SK-N-DZ (cell line): ENCODE measurements at regions not wholly inside any gene's neighbourhood (a gene's known extent, or its start where the extent isn't known, plus 50 kb on each side); places are given as distances from the start of the nearest gene placed in this dataset.
A peak's percentile ranks its signal among the peaks of the same experiment; 100 is the strongest.

Experiments
- DNase-seq: peaks from one replicate; pipeline ENCODE4 v3.0.0-alpha.2; 2015; ENCODE audit warnings: low spot score
- small RNA-seq, 2 experiments: library from RNA; depleted of rRNA; stranded (forward); fragments of <200 nt; gene quantifications; one replicate each; pipeline ENCODE3, GENCODE V24; 2014

DNA sequence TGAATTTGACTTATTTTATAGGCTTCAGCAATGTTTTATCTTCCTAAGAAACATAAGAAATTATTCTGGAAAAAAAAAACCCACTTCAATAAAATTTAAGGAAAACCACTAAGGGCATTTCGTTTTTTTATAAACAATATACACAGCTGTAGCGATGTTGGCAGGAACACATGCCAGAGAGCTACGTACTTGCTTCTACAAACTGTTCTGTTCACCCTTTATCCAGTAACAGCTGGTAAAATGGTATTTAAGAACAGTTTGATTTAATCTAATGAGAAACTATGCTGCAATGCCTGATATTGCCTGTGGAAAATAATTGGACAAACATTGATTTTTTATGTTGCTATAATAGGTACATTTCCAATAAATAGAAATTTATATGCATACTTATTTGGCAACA, 137.2 kb upstream of the DACH1 start:
- no peak for DNase-seq

GRCh38 chr13:71998223-71998622, 131.2 kb upstream of the DACH1 start:
- DNase-seq: no peak

- peak; percentile 10 for DNase-seq
Measured at GRCh38 chr13:71979616-71980015, 112.6 kb upstream of the DACH1 start.

DNA sequence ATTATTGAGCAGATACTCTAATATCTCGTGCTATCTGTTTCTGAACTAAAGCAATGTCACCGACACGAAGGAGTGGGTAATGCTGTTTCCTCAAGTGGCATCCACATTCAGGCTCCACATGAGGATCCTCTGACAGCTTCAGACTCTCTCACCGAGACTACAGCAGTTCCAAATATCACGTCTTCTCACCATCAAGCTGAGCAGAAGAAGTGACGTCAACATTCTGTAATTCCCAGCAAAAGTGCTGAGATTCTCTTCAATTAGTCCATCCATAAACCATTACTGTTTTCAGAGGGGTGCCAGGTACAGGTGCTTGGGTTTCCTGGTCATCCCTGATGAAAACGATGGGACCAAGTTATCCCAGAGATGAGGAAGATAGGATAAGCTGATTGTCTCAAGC, 110.0 kb upstream of the DACH1 start:
- no peak for DNase-seq

- DNase-seq: no peak
Measured at GRCh38 chr13:71967990-71968389, 101.0 kb upstream of the DACH1 start.

DNA sequence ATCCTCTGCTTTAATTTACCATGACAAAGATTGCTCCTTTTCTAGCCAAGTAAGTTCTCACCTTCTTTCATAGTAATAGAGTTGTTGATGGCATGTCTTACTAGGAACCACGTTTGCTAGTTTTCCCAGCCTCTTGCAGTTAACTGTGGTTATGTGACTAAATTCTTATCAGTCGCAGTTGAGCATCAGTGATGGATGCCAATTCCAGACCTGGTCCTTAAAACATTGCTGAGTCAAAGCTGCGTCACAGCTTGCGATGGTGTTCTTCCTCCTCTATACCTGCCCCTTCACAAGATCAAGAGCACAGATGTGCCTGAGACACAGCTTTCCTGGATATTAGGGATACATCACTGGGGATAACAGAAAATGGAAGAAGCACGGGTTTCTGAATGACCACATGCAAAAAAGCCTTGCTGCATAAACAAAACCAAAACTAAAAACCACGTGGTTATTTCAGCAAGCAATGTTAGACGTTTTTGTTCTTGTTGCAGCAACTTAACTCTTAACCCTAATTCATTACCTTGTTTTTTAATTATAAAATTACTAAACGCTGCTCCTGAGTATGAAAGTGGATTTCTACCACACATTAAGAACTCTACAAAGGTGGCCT, 97.6 kb upstream of the DACH1 start:
- DNase-seq: no peak

- no peak for DNase-seq
Measured at GRCh38 chr13:71962735-71963134, 95.7 kb upstream of the DACH1 start.

DNA sequence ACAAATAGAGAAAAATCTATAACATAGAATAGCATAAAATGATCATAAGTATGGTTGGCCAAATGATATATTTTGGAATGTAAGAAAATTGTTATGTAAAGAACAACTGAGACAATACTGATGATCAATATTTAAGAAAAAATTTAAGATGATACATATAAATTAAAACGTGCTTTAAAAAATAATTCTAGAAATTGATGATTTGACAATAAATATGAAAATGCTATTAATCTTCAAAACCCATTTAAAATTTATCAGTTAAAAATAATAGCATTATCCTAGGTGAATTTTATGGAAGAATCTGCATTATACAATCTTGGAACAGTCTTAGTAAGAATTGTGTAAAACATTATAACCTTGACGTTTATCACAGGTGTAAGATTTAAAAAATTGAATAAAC, 95.1 kb upstream of the DACH1 start:
- DNase-seq: no peak

- DNase-seq: no peak
Measured at GRCh38 chr13:71949441-71949840, 82.4 kb upstream of the DACH1 start.

DNA sequence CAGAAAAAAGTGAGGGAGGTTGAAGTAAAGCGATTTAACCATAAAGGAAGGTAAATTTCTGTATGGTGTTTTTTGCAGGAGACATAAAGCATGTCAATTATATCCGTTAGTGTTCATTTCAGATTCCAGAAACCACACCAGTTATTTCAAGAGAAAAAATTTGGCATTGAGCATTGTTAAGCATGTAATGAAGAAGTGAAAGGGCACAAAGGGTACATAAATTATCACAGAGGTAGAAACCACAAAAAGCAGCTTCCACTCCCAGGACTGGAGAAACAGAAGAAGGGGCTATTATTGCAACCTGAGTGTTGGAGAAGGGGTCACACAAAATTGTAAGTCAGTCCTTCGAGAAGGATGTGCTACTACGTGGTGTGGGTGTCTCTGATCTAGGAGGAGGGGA, 72.2 kb upstream of the DACH1 start:
- no peak for DNase-seq

GRCh38 chr13:71935166-71935840, 68.3 kb upstream of the DACH1 start:
- DNase-seq: no peak

- no peak for DNase-seq
Measured at GRCh38 chr13:71924931-71925330, 57.9 kb upstream of the DACH1 start.

DNA sequence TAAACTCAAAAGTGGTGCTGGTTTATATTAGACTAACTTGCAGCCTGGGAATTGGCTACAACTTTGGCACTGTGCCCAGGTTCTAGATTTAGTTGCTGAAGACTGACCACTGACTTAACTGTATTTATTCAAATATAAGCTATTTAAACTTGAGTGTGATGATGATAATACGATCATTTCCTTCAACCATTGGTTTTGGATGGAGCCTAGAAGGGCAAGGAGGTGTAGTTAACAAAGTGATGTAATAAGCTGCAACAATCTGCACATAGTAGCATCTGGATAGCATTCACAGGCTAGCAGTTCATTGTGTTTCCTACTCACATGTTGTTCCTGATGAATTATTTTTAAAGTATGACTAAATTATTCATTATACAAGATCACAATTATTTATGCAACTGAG, 55.2 kb upstream of the DACH1 start:
- no peak for DNase-seq

Small RNA genes in the stretch of these regions (small RNA-seq; reads per million reads assigned to genes)
- gene RF00263 (0 to 0.03 reads per million in 2 experiments), gene RF00411 (0.08 to 0.49 reads per million in 2 experiments), gene RF00440 (0 reads per million in 2 experiments), gene RF02271 (0 reads per million in 2 experiments), gene RPL18AP17 (0 reads per million in 2 experiments)
